H1 (cell line): ENCODE measurements at regions not wholly inside any gene's neighbourhood (a gene's known extent, or its start where the extent isn't known, plus 50 kb on each side); places are given as distances from the start of the nearest gene placed in this dataset.
"Not testable (repeated sequence)": the region's sequence is repeated elsewhere in the genome, so short reads cannot be mapped to it uniquely, and the experiment has no call there.

Experiments used
- CTCF ChIA-PET: fragments of 300-600 bp; sonication (Branson Sonifier 250); formaldehyde crosslinking; loops from one replicate; lab custom pipeline; 2021; ENCODE audit not compliant: partially characterized antibody; lab: Charles Lee
- POLR2A ChIA-PET: fragments of 300-600 bp; sonication (Branson Sonifier 250); formaldehyde crosslinking; loops from one replicate; lab custom pipeline; 2021; ENCODE audit warnings: inconsistent platforms; ENCODE audit not compliant: partially characterized antibody; lab: Charles Lee
- DNase-seq, 2 experiments: peaks; one replicate each; pipeline versions ENCODE4 v3.0.0 to v3.0.0-alpha.2; 2010 to 2022; ENCODE audit warnings: low spot score in 2 of 2, low read depth in 1 of 2, mixed read lengths in 1 of 2
- FAIRE-seq: peaks from 2 replicates; lab custom pipeline; 2011; peaks lifted over from hg19 to GRCh38; lab: Jason Lieb, UNC
- H2AFZ ChIP-seq: 2 replicates; pipeline ENCODE4 v1.8.1; 2012; ENCODE audit warnings: low read length, inconsistent platforms
- H2AK5ac ChIP-seq: 2 replicates; pipeline ENCODE4 v1.6.1; 2013; ENCODE audit warnings: low read depth, low read length
- H2BK120ac ChIP-seq: replicated peaks from 2 replicates; pipeline ENCODE3; 2013; ENCODE audit warnings: low read depth, low read length, inconsistent platforms
- H2BK12ac ChIP-seq: 2 replicates; pipeline ENCODE4 v1.6.1; 2013; ENCODE audit warnings: low read depth, low read length
- H2BK15ac ChIP-seq: 2 replicates; pipeline ENCODE4 v1.6.1; 2013; ENCODE audit warnings: low read length
- H2BK20ac ChIP-seq: 2 replicates; pipeline ENCODE4 v1.6.1; 2013; ENCODE audit warnings: low read length
- H2BK5ac ChIP-seq: 2 replicates; pipeline ENCODE4 v1.6.1; 2013; ENCODE audit warnings: low read depth, low read length
- H3K14ac ChIP-seq: 2 replicates; pipeline ENCODE4 v1.6.1; 2013; ENCODE audit warnings: inconsistent platforms; ENCODE audit not compliant: insufficient read length
- H3K18ac ChIP-seq: 2 replicates; pipeline ENCODE4 v1.6.1; 2013; ENCODE audit warnings: low read length; ENCODE audit errors: extremely low read depth
- H3K23ac ChIP-seq: 2 replicates; pipeline ENCODE4 v1.6.1; 2013; ENCODE audit warnings: inconsistent platforms; ENCODE audit not compliant: insufficient read length
- H3K23me2 ChIP-seq: 2 replicates; pipeline ENCODE4 v1.6.1; 2013; ENCODE audit warnings: low read depth, low read length
- H3K27ac ChIP-seq: 2 replicates; pipeline ENCODE4 v1.6.1; 2011; ENCODE audit warnings: low read depth, low read length, inconsistent platforms
- H3K27me3 ChIP-seq, 4 experiments: replicated peaks in 1 of 4; 1 replicate in 1 of 4; 2 replicates in 3 of 4; pipeline versions ENCODE4 v1.6.1 to v1.8.1; 2011 to 2013; ENCODE audit warnings: low read length in 3 of 4, mild to moderate bottlenecking in 3 of 4, inconsistent platforms in 2 of 4, mixed read lengths in 2 of 4, moderate library complexity in 1 of 4; ENCODE audit not compliant: control insufficient read depth in 3 of 4, insufficient read depth in 3 of 4; ENCODE audit errors: extremely low read depth in 1 of 4
- H3K36me3 ChIP-seq, 4 experiments: 2 replicates each; pipeline versions ENCODE4 v1.6.1 to v1.8.1; 2011 to 2013; ENCODE audit warnings: mild to moderate bottlenecking in 4 of 4, low read length in 3 of 4, moderate library complexity in 2 of 4, control low read depth in 1 of 4, inconsistent platforms in 1 of 4; ENCODE audit not compliant: insufficient read depth in 4 of 4, control insufficient read depth in 2 of 4
- H3K4ac ChIP-seq: replicated peaks from 2 replicates; pipeline ENCODE3; 2013; ENCODE audit warnings: low read length, low read depth, mixed read lengths, inconsistent platforms; ENCODE audit not compliant: insufficient read length
- H3K4me1 ChIP-seq, 4 experiments: replicated peaks in 1 of 4; 1 replicate in 1 of 4; 2 replicates in 3 of 4; pipeline versions ENCODE4 v1.6.1 to v1.8.1; 2011 to 2013; ENCODE audit warnings: low read length in 3 of 4, inconsistent platforms in 2 of 4, mixed read lengths in 1 of 4; ENCODE audit not compliant: insufficient read depth in 4 of 4, control insufficient read depth in 3 of 4
- H3K4me2 ChIP-seq, 2 experiments: 2 replicates each; pipeline versions ENCODE4 v1.6.1 to v1.8.1; 2011 to 2013; ENCODE audit warnings: low read depth in 2 of 2, low read length in 2 of 2, control low read depth in 1 of 2, inconsistent platforms in 1 of 2, mild to moderate bottlenecking in 1 of 2; ENCODE audit not compliant: insufficient read depth in 1 of 2
- H3K4me3 ChIP-seq, 4 experiments: fragments of 200-600, 300-600 bp in 1 of 4; sonication (generic), shearing (Covaris generic), sonication (Bioruptor Twin) in 1 of 4; 2 replicates each; pipeline versions ENCODE4 v1.5.1 to v1.8.1; 2011 to 2016; ENCODE audit warnings: low read length in 4 of 4, low read depth in 3 of 4, control low read depth in 2 of 4, inconsistent platforms in 2 of 4, mild to moderate bottlenecking in 2 of 4, mixed read lengths in 1 of 4, moderate library complexity in 1 of 4; ENCODE audit not compliant: insufficient read depth in 2 of 4; ENCODE audit errors: extremely low read depth in 1 of 4
- H3K56ac ChIP-seq: replicated peaks from 2 replicates; pipeline ENCODE3; 2013; ENCODE audit warnings: low read depth, mild to moderate bottlenecking, mixed read lengths, low read length, inconsistent platforms; ENCODE audit not compliant: insufficient read length
- H3K79me1 ChIP-seq: 2 replicates; pipeline ENCODE4 v1.6.1; 2013; ENCODE audit warnings: low read depth, low read length, control low read depth
- H3K79me2 ChIP-seq, 2 experiments: 2 replicates each; pipeline versions ENCODE4 v1.6.1 to v1.8.1; 2012 to 2013; ENCODE audit warnings: low read length in 2 of 2, mild to moderate bottlenecking in 2 of 2, inconsistent platforms in 1 of 2; ENCODE audit not compliant: insufficient read depth in 2 of 2, control insufficient read depth in 1 of 2
- H3K9ac ChIP-seq, 4 experiments: replicated peaks in 1 of 4; 1 replicate in 1 of 4; 2 replicates in 3 of 4; pipeline versions ENCODE4 v1.6.1 to v1.8.1; 2011 to 2013; ENCODE audit warnings: low read depth in 3 of 4, low read length in 3 of 4, control low read depth in 2 of 4, mild to moderate bottlenecking in 2 of 4, moderate library complexity in 2 of 4, inconsistent platforms in 1 of 4; ENCODE audit errors: extremely low read depth in 1 of 4
- H3K9me3 ChIP-seq, 2 experiments: 2 replicates each; pipeline versions ENCODE4 v1.6.1 to v1.8.1; 2012 to 2013; ENCODE audit warnings: mild to moderate bottlenecking in 2 of 2, moderate library complexity in 2 of 2, control low read depth in 1 of 2, inconsistent platforms in 1 of 2, low read depth in 1 of 2, low read length in 1 of 2, mixed read lengths in 1 of 2; ENCODE audit not compliant: insufficient read depth in 2 of 2
- H4K20me1 ChIP-seq, 2 experiments: replicated peaks in 1 of 2; 2 replicates each; pipeline versions ENCODE3 to v1.8.1; 2011 to 2013; ENCODE audit warnings: inconsistent platforms in 2 of 2, low read length in 2 of 2, mild to moderate bottlenecking in 1 of 2; ENCODE audit not compliant: insufficient read depth in 2 of 2, control insufficient read depth in 1 of 2
- H4K5ac ChIP-seq: 2 replicates; pipeline ENCODE4 v1.6.1; 2013; ENCODE audit warnings: low read length, low read depth, mixed read lengths, inconsistent platforms; ENCODE audit not compliant: insufficient read length
- H4K8ac ChIP-seq: 2 replicates; pipeline ENCODE4 v1.8.0; 2013; ENCODE audit warnings: mild to moderate bottlenecking, moderate library complexity, low read length, inconsistent platforms; ENCODE audit not compliant: insufficient read depth; ENCODE audit errors: extremely low read depth
- H4K91ac ChIP-seq: replicated peaks from 2 replicates; pipeline ENCODE3; 2013; ENCODE audit warnings: low read length, mixed read lengths, inconsistent platforms; ENCODE audit not compliant: insufficient read length

DNA sequence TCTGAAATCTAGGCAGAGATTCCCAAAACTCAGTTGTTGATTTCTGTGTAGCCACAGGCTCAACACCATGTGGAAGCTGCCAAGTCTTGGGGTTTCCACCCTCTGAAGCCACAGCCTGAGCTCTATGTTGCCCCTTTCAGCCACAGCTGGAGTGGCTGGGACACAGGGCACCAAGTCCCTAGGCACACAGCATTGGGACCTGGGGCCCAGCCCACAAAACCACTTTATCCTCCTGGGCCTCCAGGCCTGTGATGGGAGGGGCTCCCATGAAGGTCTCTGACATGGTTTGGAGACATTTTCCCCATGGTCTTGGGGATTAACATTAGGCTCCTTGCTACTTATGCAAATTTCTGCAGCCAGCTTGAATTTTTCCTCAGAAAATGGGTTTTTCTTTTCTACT is 186.0 kb upstream of the SPOPL start:
- H3K23me2 ChIP-seq, H3K79me1 ChIP-seq, H3K23ac ChIP-seq, H4K5ac ChIP-seq, H4K8ac ChIP-seq, DNase-seq, H2AK5ac ChIP-seq, H2AFZ ChIP-seq, H3K18ac ChIP-seq, H3K27me3 ChIP-seq, H4K20me1 ChIP-seq, H2BK15ac ChIP-seq, H2BK120ac ChIP-seq, H3K56ac ChIP-seq, H2BK20ac ChIP-seq, H4K91ac ChIP-seq, FAIRE-seq, H3K79me2 ChIP-seq, H3K9me3 ChIP-seq, H3K36me3 ChIP-seq, H3K4ac ChIP-seq, H3K4me1 ChIP-seq, H3K4me3 ChIP-seq, H3K14ac ChIP-seq, POLR2A ChIA-PET, H3K27ac ChIP-seq, H3K9ac ChIP-seq, H3K4me2 ChIP-seq, H2BK5ac ChIP-seq, H2BK12ac ChIP-seq: not testable (repeated sequence)
- CTCF ChIA-PET = interaction anchor here (1.7 kb wide), 1 partner anchor 58 kb away, joined by 5 read pairs; no protein-coding TSS in a partner anchor
